HEK293 (cell line): ENCODE measurements at regions not wholly inside any gene's neighbourhood (a gene's known extent, or its start where the extent isn't known, plus 50 kb on each side); places are given as distances from the start of the nearest gene placed in this dataset.

Source experiments
- CTCF ChIA-PET: fragments of 350-600 bp; formaldehyde crosslinking; extraction: SDS; loops from one replicate; lab custom pipeline; 2021; ENCODE audit warnings: antibody characterized with exemption; lab: Yijun Ruan, JAX
- POLR2A ChIA-PET: fragments of 300-600 bp; formaldehyde crosslinking; extraction: SDS; loops from one replicate; lab custom pipeline; 2020; ENCODE audit warnings: antibody characterized with exemption, inconsistent platforms; lab: Yijun Ruan, JAX
- H3K27ac ChIP-seq: fragments of 200-500 bp; sonication (Bioruptor generic); 2 replicates; pipeline ENCODE4 v1.5.1; 2014; ENCODE audit warnings: low read depth, low read length, control low read depth, inconsistent platforms; ENCODE audit errors: extremely low read depth
- H3K36me3 ChIP-seq, 2 experiments: fragments of 200-500 bp in 1 of 2; sonication (Bioruptor generic) in 1 of 2; 1 replicate in 1 of 2; 2 replicates in 1 of 2; pipeline ENCODE4 v1.5.1; 2014 to 2017; ENCODE audit warnings: inconsistent platforms in 2 of 2, low read length in 2 of 2; ENCODE audit not compliant: control insufficient read depth in 2 of 2, insufficient read depth in 1 of 2
- H3K4me1 ChIP-seq: fragments of 200-500 bp; sonication (Bioruptor generic); 2 replicates; pipeline ENCODE4 v1.5.1; 2014; ENCODE audit warnings: mild to moderate bottlenecking, low read length, inconsistent platforms; ENCODE audit not compliant: control insufficient read depth, insufficient read depth
- H3K4me3 ChIP-seq: 2 replicates; pipeline ENCODE4 v1.5.1; 2011; ENCODE audit warnings: low read depth, mild to moderate bottlenecking, control low read depth, low read length, moderate library complexity
- H3K9me3 ChIP-seq: fragments of 200-500 bp; sonication (Bioruptor generic); 2 replicates; pipeline ENCODE4 v1.5.1; 2014; ENCODE audit warnings: low read depth, low read length, inconsistent platforms; ENCODE audit not compliant: control insufficient read depth, insufficient read depth
- AEBP2 ChIP-seq: fragments of 450-650 bp; formaldehyde crosslinking; IDR thresholded peaks from 2 replicates; pipeline ENCODE4 v1.5.1; 2016; ENCODE audit warnings: missing biosample characterization, missing genetic modification characterization, borderline replicate concordance
- BCL6B ChIP-seq: fragments of 450-650 bp; formaldehyde crosslinking; IDR thresholded peaks from 2 replicates; pipeline ENCODE4 v1.5.1; 2017; ENCODE audit warnings: missing biosample characterization, missing genetic modification characterization
- GLIS1 ChIP-seq: fragments of 450-650 bp; formaldehyde crosslinking; IDR thresholded peaks from 2 replicates; pipeline ENCODE4 v1.5.1; 2016; ENCODE audit warnings: missing biosample characterization, missing genetic modification characterization
- HIC1 ChIP-seq: fragments of 450-650 bp; formaldehyde crosslinking; IDR thresholded peaks from 2 replicates; pipeline ENCODE4 v1.5.1; 2016; ENCODE audit warnings: missing biosample characterization, missing genetic modification characterization
- HOXC10 ChIP-seq: sonication (generic); formaldehyde crosslinking; IDR thresholded peaks from 2 replicates; pipeline ENCODE4 v1.8.1; 2023; ENCODE audit warnings: mild to moderate bottlenecking, missing genetic modification reagents
- KLF8 ChIP-seq: fragments of 450-650 bp; formaldehyde crosslinking; IDR thresholded peaks from 2 replicates; pipeline ENCODE4 v1.5.1; 2016; ENCODE audit warnings: missing biosample characterization, missing genetic modification characterization
- MZF1 ChIP-seq: fragments of 450-650 bp; formaldehyde crosslinking; IDR thresholded peaks from 2 replicates; pipeline ENCODE4 v1.5.1; 2017; ENCODE audit warnings: missing biosample characterization, missing genetic modification characterization, borderline replicate concordance
- REPIN1 ChIP-seq: fragments of 450-650 bp; formaldehyde crosslinking; IDR thresholded peaks from 2 replicates; pipeline ENCODE4 v1.5.1; 2017; ENCODE audit warnings: missing biosample characterization, missing genetic modification characterization, low read depth
- WT1 ChIP-seq: fragments of 450-650 bp; formaldehyde crosslinking; IDR thresholded peaks from 2 replicates; pipeline ENCODE4 v1.5.1; 2016; ENCODE audit warnings: missing biosample characterization, missing genetic modification characterization
- ZBTB7A ChIP-seq: fragments of 450-650 bp; formaldehyde crosslinking; IDR thresholded peaks from 2 replicates; pipeline ENCODE4 v1.5.1; 2016; ENCODE audit warnings: low read depth, missing biosample characterization, missing genetic modification characterization
- ZFP41 ChIP-seq: fragments of 450-650 bp; formaldehyde crosslinking; IDR thresholded peaks from 2 replicates; pipeline ENCODE4 v1.5.1; 2016; ENCODE audit warnings: missing biosample characterization, missing genetic modification characterization, borderline replicate concordance
- ZNF138 ChIP-seq: fragments of 450-650 bp; formaldehyde crosslinking; IDR thresholded peaks from 2 replicates; pipeline ENCODE4 v1.5.1; 2016; ENCODE audit warnings: missing biosample characterization, missing genetic modification characterization, borderline replicate concordance
- ZNF157 ChIP-seq: fragments of 450-650 bp; formaldehyde crosslinking; IDR thresholded peaks from 2 replicates; pipeline ENCODE4 v1.5.1; 2016; ENCODE audit warnings: missing biosample characterization, missing genetic modification characterization
- ZNF174 ChIP-seq: fragments of 450-650 bp; formaldehyde crosslinking; IDR thresholded peaks from 2 replicates; pipeline ENCODE4 v1.5.0; 2017; ENCODE audit warnings: missing biosample characterization, mild to moderate bottlenecking, missing genetic modification characterization
- ZNF350 ChIP-seq: fragments of 450-650 bp; formaldehyde crosslinking; IDR thresholded peaks from 2 replicates; pipeline ENCODE4 v1.5.0; 2017; ENCODE audit warnings: missing biosample characterization, mild to moderate bottlenecking, missing genetic modification characterization
- ZNF366 ChIP-seq: fragments of 450-650 bp; formaldehyde crosslinking; conservative IDR thresholded peaks from 2 replicates; pipeline ENCODE4 v1.5.1; 2016; ENCODE audit warnings: missing biosample characterization, missing genetic modification characterization
- ZNF398 ChIP-seq: fragments of 450-650 bp; formaldehyde crosslinking; IDR thresholded peaks from 2 replicates; pipeline ENCODE4 v1.5.1; 2017; ENCODE audit warnings: missing biosample characterization, missing genetic modification characterization
- ZNF513 ChIP-seq: fragments of 450-650 bp; IDR thresholded peaks from 2 replicates; pipeline ENCODE4 v1.5.1; 2018; ENCODE audit warnings: missing biosample characterization, missing genetic modification characterization
- ZNF514 ChIP-seq: fragments of 450-650 bp; formaldehyde crosslinking; IDR thresholded peaks from 2 replicates; pipeline ENCODE4 v1.5.1; 2016; ENCODE audit warnings: missing biosample characterization, missing genetic modification characterization
- ZNF521 ChIP-seq: fragments of 450-650 bp; formaldehyde crosslinking; IDR thresholded peaks from 2 replicates; pipeline ENCODE4 v1.5.1; 2017; ENCODE audit warnings: missing biosample characterization, mild to moderate bottlenecking, missing genetic modification characterization
- ZNF596 ChIP-seq: fragments of 450-650 bp; IDR thresholded peaks from 2 replicates; pipeline ENCODE4 v1.5.0; 2018; ENCODE audit warnings: missing biosample characterization, mild to moderate bottlenecking, missing genetic modification characterization, moderate library complexity
- ZNF610 ChIP-seq: fragments of 450-650 bp; formaldehyde crosslinking; IDR thresholded peaks from 2 replicates; pipeline ENCODE4 v1.5.1; 2016; ENCODE audit warnings: missing biosample characterization, missing genetic modification characterization, borderline replicate concordance
- ZNF624 ChIP-seq: fragments of 450-650 bp; formaldehyde crosslinking; IDR thresholded peaks from 2 replicates; pipeline ENCODE4 v1.5.1; 2017; ENCODE audit warnings: missing biosample characterization, missing genetic modification characterization
- ZNF654 ChIP-seq: fragments of 450-650 bp; formaldehyde crosslinking; IDR thresholded peaks from 2 replicates; pipeline ENCODE4 v1.5.1; 2016; ENCODE audit warnings: low read depth, missing biosample characterization, missing genetic modification characterization
- ZNF677 ChIP-seq: fragments of 450-650 bp; IDR thresholded peaks from 2 replicates; pipeline ENCODE4 v1.5.0; 2018; ENCODE audit warnings: missing biosample characterization, mild to moderate bottlenecking, missing genetic modification characterization, moderate library complexity
- ZNF776 ChIP-seq: fragments of 450-650 bp; formaldehyde crosslinking; IDR thresholded peaks from 2 replicates; pipeline ENCODE4 v1.5.0; 2017; ENCODE audit warnings: missing biosample characterization, missing genetic modification characterization, borderline replicate concordance
- ZSCAN16 ChIP-seq: fragments of 450-650 bp; formaldehyde crosslinking; IDR thresholded peaks from 2 replicates; pipeline ENCODE4 v1.5.1; 2016; ENCODE audit warnings: missing biosample characterization, missing genetic modification characterization
- ZSCAN23 ChIP-seq: fragments of 450-650 bp; formaldehyde crosslinking; IDR thresholded peaks from 2 replicates; pipeline ENCODE4 v1.5.1; 2016; ENCODE audit warnings: missing biosample characterization, missing genetic modification characterization

- no peak for TF ChIP-seq BCL6B (tag by site-specific recombination)
- TF ChIP-seq HOXC10 (CRISPR knock-in tag), result no peak
- TF ChIP-seq ZNF514 (tag by site-specific recombination), result no peak
- TF ChIP-seq ZNF398 (tag by site-specific recombination), result no peak
- TF ChIP-seq AEBP2, result no peak
- no peak for TF ChIP-seq ZNF521 (tag by site-specific recombination)
- no peak for TF ChIP-seq ZNF174 (tag by site-specific recombination)
- no peak for TF ChIP-seq HIC1 (tag by site-specific recombination)
- TF ChIP-seq ZNF157 (tag by site-specific recombination), result no peak
- no peak for TF ChIP-seq REPIN1 (tag by site-specific recombination)
- TF ChIP-seq ZNF624 (tag by site-specific recombination), result no peak
Measured at GRCh38 chrX:148134578-148134977, 153.4 kb downstream of the FMR1NB start (continued).

GRCh38 chrX:148135738-148136137 lies 154.6 kb downstream of the FMR1NB start:
- TF ChIP-seq ZNF138 (tag by site-specific recombination) (no peak), ZNF596 (tag by site-specific recombination) (no peak), KLF8 (tag by site-specific recombination) (no peak), ZNF610 (tag by site-specific recombination) (no peak), ZNF677 (tag by site-specific recombination) (no peak)
- CTCF ChIA-PET, result interaction anchor here (1.0 kb wide), 1 partner anchor 1151 kb away, joined by 4 read pairs; no protein-coding TSS in a partner anchor
- POLR2A ChIA-PET, result no interaction called here

GRCh38 chrX:148146121-148146520 lies 165.0 kb downstream of the FMR1NB start:
- no peak overlapping the region for H3K27ac ChIP-seq
- H3K9me3 ChIP-seq, result no peaks in the 10 kb centered on the region
- no peaks in the 10 kb centered on the region for H3K4me1 ChIP-seq
- ChIA-PET CTCF (no interaction called here), POLR2A (no interaction called here)
- H3K4me3 ChIP-seq, result no peak overlapping the region
- no peaks in the 10 kb centered on the region for H3K36me3 ChIP-seq
- TF ChIP-seq MZF1 (tag by site-specific recombination) (no peak), ZNF513 (tag by site-specific recombination) (no peak), WT1 (no peak), ZNF776 (tag by site-specific recombination) (no peak), ZNF366 (tag by site-specific recombination) (no peak), ZNF654 (tag by site-specific recombination) (no peak), ZSCAN23 (tag by site-specific recombination) (no peak), GLIS1 (tag by site-specific recombination) (no peak), ZNF350 (no peak), ZFP41 (no peak), ZSCAN16 (no peak), ZBTB7A (tag by site-specific recombination) (no peak)

More at GRCh38 chrX:148135738-148136137, 154.6 kb downstream of the FMR1NB start:
- no peaks in the 10 kb centered on the region for H3K9me3 ChIP-seq
- no peaks in the 10 kb centered on the region for H3K4me1 ChIP-seq
- H3K27ac ChIP-seq, result no peak overlapping the region
- no peaks in the 10 kb centered on the region for H3K36me3 ChIP-seq
- no peak overlapping the region for H3K4me3 ChIP-seq
